ENCODE measurements at regions not wholly inside any gene's neighbourhood (a gene's known extent, or its start where the extent isn't known, plus 50 kb on each side); places are given as distances from the start of the nearest gene placed in this dataset.

DNA sequence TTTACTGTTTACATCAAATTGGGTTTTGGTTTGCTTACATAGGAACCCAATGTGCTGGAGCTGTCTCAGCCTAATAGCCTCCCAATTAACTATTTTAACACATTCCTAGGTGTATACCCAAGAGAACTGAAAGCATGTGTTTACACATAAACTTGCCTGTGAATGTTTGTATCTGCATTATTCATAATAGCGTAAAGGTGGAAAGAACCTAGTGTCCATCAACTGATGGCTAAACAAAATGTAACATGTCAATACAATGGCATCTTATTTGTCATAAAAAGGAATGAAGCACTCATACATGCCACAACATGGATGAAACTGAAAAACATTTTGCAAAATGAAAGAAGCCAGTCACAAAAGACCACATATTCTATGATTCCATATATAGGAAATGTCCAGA lies 160.6 kb upstream of the EEPD1 start:
- intact Hi-C loops (cut with DNase I): no loop called here
- DNase-seq (ENCODE audit: missing footprints): no peak
- no peak for ATAC-seq

DNA sequence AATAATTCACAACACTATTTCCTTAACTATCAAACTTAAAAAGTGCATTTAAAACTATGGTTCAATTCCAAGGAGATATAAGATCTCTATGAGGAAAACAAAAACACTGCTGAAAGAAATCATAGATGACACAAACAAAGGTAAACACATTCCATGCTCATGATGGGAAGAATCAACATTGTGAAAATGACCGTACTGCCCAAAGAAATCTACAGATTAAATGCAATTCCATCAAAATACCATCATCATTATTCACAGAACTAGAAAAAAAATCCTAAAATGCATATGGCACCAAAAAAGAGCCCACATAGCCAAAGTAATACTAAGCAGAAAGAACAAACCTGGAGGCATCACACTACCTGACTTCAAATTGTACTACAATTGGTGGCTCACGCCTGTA lies 159.9 kb upstream of the EEPD1 start:
- DNase-seq (ENCODE audit: missing footprints): no peak
- no peak for ATAC-seq
- intact Hi-C loops (cut with DNase I): no loop called here

DNA sequence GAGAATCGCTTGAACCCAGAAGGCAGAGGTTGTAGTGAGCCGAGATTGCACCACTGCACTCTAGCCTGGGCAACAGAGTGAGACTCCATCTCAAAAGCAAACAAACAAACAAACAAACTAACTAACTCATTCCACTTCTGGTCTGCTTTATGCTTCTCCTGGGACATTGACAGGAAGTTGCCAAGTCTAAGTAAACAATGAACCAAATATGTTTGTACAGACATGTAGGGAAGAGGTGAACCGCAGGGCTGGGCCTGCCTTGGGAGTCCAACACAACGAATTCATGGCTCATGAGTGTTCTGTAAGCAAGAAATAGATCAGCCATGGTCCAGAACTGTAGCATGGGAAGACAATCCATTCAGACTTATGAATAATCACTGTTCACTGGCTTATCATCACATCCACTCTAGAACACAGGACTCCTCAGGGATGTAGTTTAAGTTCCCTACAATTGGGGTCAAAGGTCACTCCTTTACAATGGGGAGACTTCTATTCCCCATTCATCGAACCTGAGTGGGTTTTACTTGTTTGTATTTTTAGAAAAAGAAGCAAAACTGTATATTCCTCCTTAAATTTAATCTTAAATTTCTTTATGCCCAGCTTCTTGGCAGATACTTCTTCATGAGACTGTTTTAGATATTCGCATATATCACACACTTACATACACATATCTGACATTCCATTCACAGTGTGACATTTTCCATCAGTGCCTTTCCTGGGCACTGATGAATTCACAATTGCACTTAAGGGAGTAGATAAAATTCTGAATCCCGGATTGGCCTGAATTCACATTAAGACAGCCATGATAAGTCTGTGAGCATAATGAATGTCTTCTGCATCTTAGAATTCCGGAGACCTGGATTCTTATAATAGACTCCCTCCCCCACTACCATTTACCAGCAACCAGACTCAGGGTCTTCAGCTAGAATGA lies 159.1 kb upstream of the EEPD1 start:
- intact Hi-C loops (cut with DNase I): no loop called here
- ATAC-seq (no peak), DNase-seq (ENCODE audit: missing footprints) (no peak)

DNA sequence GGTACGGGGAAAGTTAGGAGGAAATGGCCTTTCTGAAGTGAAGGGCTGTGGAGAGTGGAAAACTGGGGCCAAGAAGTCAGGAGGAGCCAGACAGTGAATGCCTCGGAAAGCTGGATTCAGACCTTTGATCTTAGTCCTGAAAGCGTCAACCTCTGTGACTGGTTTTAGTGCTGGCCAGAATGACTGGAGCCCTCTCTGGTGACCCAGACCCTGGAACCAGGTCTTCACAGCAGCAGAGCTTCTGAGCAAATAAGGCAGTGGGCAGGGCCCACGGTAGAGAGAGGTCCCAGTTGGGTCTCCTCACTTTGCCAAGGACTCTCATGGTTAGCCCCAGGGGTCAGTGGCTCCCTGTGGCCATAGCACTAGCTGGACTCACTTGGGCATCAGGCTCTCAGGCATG lies 157.7 kb upstream of the EEPD1 start:
- intact Hi-C loops (cut with DNase I): no loop called here

DNA sequence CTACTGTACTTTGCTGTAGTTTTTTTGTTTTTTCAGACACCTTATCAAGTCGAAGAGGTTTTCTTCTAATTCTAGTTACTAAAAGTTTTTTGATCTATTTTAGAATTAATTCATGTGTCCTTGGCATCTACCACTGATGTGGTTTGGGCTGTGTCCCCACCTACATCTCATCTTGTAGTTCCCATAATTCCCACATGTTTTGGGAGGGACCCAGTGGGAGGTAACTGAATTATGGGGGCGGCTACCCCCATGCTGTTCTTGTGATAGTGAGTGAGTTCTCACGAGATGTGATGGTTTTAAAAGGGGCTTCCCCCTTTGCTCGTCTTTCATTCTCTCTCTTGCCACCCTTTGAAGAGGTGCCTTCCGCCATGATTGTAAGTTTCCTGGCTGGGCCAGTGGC lies 154.6 kb upstream of the EEPD1 start:
- ATAC-seq: no peak
- intact Hi-C loops (cut with DNase I): no loop called here
- DNase-seq (ENCODE audit: missing footprints): no peak

More for the DNA sequence above, 157.7 kb upstream of the EEPD1 start:
- no peak for ATAC-seq
- no peak for DNase-seq (ENCODE audit: missing footprints)

DNA sequence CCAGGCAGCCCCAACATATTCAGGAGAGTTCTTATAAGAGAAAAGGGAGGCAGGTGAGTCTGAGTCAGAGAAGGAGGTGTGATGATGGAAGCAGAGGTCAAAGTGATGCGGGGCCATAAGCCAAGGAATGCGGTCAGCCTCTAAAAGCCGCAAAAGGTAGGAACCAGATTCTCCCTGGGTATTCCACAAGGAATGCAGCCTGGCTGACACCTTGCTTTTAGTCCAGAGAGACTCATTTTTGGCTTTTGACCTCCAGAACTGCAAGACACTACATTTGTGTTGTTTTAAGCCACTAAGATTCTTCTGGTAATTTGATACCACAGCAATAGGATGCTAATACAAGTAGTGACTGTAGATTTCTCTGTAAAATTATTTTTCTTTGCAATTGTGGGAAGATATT lies 151.5 kb upstream of the EEPD1 start:
- intact Hi-C loops (cut with DNase I): no loop called here
- no peak for DNase-seq (ENCODE audit: missing footprints)

DNA sequence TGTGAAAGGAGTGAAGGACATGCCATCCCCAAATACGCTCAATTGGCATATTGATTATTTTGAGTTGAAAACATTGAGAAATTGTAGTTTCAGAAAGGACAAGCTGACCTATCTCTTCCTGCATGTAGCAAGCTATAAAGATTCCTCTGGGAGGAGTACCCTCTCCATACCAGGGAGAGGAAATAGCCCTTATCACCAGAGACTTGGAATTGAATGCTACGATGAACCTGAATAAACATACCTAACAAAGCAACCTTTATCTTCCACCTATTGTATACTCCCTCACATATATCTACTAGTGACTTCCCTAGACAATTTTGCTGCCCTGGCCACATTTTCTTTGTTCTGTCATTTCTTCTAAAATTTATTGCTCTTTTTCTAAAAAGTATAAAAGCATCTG lies 150.2 kb upstream of the EEPD1 start:
- ATAC-seq (no peak), DNase-seq (ENCODE audit: missing footprints) (no peak)
- intact Hi-C loops (cut with DNase I): no loop called here

More for the DNA sequence above, 151.5 kb upstream of the EEPD1 start:
- no peak for ATAC-seq

DNA sequence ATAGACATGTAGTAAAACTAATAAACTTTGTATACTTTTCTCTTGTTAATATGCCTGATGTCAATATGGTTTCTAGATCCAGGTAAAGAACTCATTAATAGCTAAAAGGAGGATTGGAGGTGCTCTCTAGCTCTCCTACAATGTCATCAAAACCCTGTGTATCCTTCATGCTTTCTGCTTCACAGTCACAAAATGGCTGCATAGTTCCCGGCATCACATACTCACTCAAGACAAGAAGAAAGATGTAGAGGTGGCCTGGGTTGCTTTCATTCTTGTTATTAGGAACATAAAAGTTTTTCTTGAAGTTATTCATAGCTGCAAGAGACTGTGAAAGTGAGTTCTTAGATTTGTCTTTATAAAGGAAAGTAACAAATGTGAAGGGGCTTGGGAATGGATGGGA lies 149.7 kb upstream of the EEPD1 start:
- ATAC-seq (no peak), DNase-seq (ENCODE audit: missing footprints) (no peak)
- intact Hi-C loops (cut with DNase I): no loop called here

DNA sequence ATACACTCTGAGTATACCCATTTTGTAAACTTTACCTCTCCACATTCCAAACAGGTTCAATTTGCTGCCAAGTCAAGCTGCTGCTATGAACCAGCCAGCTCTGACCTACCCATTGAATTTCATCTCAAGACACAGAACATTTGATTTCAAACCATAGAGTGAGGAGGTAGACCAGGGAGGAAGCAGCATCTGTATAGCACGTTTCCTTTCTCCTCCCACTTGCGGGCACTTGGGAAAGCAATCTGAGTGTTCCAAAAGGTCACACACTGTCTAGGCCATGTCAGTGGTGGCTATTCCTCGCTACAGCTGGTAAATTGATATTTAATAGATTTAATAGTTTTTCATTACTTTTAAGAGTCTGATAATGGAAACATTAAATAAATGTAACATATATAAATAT lies 147.8 kb upstream of the EEPD1 start:
- DNase-seq (ENCODE audit: missing footprints) (no peak), ATAC-seq (no peak)
- intact Hi-C loops (cut with DNase I): no loop called here

DNA sequence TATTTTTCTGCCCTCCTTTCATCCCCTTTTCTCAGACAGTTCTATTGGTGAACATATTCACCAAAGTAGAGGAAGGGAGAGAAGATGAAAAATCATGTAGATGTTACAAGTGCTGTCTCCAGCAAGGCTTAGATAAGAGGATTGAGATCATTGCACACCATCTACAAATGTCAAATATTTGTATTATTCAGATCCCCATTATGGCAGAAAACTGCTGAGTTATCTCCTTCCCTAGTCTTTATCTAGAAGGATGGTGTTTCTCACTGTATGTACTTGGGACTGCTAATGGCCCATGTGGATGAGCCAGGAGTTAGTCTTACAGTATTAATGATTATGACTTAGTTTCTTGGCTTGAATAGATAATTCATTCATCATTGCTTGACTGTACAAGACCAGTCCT lies 147.2 kb upstream of the EEPD1 start:
- intact Hi-C loops (cut with DNase I): no loop called here
- DNase-seq (ENCODE audit: missing footprints) (no peak), ATAC-seq (no peak)

DNA sequence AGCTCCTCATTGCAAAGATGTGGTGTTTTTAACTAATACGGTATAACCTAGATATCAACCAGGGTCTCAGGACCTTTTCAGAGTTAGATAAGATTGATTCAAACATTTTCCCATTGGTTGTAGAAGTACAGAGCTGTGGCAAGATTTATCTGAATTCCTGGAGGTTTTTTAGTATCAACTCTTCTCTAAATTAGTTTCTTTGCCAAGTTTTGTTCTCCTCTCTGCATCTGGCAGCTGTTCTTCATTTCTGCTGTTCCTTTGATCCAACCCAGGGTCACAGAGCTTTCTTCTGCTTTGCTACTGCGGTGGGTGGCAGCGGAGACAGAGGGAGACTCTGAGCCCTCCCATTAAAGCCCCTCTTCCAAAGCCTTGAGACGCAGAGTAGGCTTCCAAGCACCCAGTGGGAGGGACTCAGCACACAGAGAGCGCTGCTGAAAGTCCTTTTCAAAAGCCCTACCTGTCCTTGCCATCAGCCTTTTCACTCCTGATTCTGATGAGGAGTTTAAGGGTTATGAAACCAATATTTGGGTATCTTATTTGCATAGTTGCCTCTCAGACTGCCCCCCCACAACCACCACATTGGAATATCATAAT lies 146.3 kb upstream of the EEPD1 start:
- intact Hi-C loops (cut with DNase I): no loop called here
- ATAC-seq (no peak), DNase-seq (ENCODE audit: missing footprints) (no peak)

DNA sequence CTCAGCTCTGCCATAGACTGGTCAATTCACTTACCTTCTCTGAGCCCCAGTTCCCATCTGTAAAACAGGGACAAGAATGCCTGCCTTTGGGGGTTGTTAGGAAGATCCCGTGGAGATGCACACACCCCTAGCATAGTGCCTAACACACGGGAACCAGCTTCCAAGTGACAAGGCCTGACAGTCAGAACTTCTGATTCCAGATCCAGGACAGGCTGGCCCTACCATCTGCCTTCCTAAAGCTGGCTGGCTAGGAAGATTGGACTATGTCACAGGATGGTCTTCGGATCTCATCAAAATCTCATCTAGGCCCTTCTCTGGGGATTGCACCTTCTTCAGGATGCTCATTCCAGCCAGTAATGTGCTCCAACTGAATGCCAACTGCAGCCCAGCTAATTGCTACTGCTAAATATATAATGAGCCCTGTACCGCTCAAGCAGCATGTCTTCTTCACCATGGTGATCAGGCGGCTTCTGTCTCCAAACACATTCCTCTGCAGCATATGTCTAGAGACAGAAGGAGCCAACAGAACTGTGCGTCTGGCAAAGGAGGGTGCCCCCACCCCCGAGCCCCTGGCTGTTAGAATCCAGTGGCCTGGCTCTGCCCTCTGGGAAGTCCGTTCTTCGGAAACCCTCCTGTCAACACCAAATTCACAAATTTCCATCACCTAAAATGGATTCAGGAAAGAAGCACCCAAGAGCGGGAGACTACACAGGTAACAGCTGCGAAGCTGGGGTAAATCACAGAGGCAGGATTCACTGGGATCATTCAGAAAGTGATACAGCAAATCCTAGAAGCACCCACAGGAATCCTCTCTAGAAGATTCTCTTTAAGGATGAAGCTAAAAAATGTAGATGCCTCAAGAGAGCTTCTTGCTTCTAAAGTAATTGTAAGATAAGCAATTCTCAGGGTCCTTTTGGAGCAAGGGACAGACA lies 142.1 kb upstream of the EEPD1 start:
- intact Hi-C loops (cut with DNase I): no loop called here
- no peak for ATAC-seq

DNA sequence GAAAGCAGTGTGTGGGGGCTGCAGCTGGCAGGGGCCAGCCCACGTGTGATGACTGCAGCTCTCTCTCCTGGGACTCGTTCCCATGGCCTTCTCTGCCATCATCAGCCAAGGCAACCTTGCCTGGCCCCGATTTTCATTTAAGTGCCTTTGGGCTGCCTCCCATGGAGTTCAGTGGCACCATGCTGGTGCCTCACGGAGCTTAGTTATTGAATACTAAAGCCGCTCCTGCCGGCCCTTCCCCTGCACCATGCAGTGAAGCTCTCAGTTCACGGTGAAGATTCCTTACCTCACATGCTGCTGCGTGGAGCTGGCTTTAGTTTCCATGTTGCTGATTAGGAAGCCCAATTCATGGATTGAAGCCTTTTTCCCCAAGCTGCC lies 141.5 kb upstream of the EEPD1 start:
- intact Hi-C loops (cut with DNase I): no loop called here
- DNase-seq (ENCODE audit: missing footprints) (no peak), ATAC-seq (no peak)

More for the DNA sequence above, 142.1 kb upstream of the EEPD1 start:
- no peak for DNase-seq (ENCODE audit: missing footprints)

DNA sequence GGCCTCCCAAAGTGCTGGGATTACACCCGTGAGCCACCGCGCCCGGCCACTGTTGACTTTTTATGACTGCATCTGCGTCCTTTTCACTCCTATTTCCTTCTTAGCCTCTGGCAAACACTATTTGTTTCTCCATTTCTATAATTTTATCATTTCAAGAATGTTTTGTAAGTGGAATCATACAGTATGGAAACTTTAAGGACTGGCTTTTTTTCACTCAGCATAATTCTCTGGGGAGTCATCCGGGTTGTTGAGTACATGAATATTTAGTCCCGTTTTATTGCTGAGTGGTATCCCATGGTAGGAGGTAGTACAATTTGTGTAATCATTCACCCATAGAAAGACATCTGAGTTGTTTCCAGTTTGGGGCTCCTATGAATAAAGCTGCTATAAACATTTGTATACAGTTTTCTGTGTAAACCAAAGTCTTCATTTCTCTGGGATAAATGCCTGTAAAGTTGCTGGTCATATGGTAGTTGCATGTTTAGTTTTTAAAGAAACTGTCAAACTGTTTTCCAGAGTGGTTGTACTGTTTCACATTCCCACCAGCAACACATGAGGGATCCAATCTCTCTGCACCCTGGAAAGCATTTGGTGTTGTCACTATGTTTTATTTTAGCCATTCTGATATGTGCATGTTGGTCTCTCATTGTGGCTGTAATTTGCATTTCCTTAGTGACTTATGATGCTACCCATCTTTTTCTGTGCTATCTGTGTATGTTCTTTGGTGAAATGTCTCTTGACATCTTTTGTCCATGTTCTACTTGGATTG lies 139.6 kb upstream of the EEPD1 start:
- intact Hi-C loops (cut with DNase I): no loop called here
- no peak for ATAC-seq
- no peak for DNase-seq (ENCODE audit: missing footprints)

DNA sequence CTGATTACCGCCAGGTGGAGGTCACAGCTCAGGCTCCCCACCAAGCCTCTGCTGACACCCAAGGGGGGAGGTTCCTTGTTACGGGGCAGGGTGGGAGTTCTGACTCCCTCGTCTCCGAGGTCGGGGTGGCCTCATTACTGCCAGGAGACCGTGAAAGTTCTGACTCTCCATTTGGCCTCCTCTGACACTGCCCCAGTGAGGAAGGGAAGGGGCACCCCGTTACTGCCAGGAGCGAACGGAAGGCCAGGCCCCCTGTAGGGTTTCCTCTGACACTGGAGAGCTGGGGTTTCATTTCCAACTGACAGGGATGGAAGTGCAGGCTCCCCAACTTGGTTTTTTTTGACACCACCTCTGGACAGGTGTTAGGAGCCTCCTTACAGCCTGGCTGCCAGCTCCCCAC lies 138.1 kb upstream of the EEPD1 start:
- DNase-seq (ENCODE audit: missing footprints) (no peak), ATAC-seq (no peak)
- intact Hi-C loops (cut with DNase I): no loop called here

DNA sequence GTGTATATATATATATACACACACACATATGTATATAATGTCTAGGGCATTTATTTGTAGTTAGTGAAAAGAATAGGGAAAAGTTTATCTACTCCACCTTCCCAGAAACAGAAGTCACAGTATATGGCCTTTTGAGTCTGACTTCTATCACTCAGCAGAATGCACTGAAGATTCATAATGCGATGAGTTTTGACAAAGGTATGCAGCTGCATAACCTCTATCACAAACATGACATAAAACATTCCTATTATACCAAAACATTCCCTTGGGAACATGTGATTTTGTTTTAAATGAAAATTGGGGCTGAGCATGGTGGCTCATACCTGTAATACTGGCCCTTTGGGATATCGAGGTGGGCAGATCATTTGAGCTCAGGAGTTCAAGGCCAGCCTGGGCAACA lies 137.3 kb upstream of the EEPD1 start:
- intact Hi-C loops (cut with DNase I): no loop called here

DNA sequence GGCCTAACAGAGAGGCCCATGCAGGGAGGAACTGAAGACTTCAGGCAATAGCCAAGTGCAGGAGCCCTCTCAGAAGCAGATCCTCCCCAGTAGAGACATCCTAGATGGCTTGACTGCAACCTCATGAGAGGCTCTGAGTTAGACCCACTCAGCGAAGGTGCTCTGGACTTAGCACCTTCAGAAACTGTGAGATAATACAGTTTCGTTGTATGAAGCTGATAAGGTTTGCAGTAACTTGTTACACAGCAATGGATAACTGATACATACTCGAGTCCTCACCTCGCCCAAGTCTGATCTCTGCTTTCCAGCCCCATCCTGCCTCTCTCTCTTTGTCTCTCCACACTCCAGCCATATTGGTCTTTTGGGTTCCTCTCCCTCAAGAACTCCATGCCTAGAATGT lies 136.4 kb upstream of the EEPD1 start:
- no peak for ATAC-seq
- DNase-seq (ENCODE audit: missing footprints): no peak
- intact Hi-C loops (cut with DNase I): no loop called here

More for the DNA sequence above, 137.3 kb upstream of the EEPD1 start:
- DNase-seq (ENCODE audit: missing footprints) (no peak), ATAC-seq (no peak)

DNA sequence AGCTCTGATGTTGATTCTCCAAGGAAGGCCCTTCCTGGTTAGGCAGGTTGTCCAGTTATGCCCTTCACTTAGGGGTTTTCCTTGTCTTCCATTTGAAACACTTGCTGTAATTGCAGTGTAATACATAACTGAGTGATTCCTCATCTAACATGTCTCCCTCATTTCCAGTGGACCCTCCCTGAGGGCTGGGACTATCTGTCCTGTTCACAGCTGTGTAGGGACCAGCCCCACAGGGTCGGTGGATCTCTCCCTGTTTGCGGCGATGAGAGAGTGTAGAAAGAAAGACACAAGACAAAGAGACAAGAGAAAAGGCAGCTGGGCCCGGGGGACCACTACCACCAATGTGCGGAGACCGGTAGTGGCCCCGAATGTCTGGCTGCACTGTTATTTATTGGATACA lies 135.9 kb upstream of the EEPD1 start:
- no peak for ATAC-seq
- no peak for DNase-seq (ENCODE audit: missing footprints)
- intact Hi-C loops (cut with DNase I): no loop called here
